IPS-NIHi7 (cell line): ENCODE measurements at regions not wholly inside any gene's neighbourhood (a gene's known extent, or its start where the extent isn't known, plus 50 kb on each side); places are given as distances from the start of the nearest gene placed in this dataset.
"Not testable (repeated sequence)": the region's sequence is repeated elsewhere in the genome, so short reads cannot be mapped to it uniquely, and the experiment has no call there.

ENCODE experiments used
- DNase-seq: peaks from one replicate; pipeline ENCODE4 v3.0.0; 2012; ENCODE audit warnings: mixed read lengths; ENCODE audit errors: extremely low spot score

DNA sequence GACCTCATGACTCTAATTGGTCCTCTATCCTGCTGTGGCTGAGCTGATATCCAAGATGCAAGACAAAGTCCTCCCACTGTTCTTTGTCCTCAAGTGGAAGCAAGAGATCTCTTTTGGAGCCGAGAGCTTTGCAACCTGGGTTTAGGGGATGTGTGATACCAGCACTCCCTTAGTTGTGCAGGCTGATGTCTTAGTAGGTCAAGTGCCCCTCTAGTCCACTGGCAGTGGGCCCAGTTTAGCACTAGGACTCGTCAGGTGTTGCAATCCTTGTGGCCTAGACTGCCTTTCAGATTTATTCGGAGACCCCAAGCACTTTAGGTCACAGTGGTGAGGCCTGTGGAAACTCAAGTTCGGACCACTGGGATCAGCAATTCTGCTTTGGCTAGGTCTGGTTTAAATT lies 64.0 kb downstream of the GPRASP3 start:
- DNase-seq: no peak

DNA sequence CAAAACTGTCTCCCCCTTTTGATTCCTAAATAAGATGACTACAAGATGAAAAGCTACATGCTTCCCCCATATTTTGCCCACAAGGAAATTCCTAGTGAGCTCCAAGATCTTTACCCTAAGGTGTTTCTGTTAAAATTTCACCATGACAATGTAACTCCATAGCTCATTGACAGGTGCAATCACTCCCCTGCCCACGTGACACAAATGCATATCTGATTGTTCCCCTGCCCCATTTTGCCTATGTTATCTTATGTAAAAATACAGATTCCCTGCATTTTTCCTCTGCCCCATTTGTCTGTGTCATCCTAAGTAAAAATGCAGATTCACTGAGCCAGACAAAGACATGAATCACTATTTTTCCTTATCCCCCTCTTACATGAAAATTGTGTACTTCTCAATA lies 66.7 kb downstream of the GPRASP3 start:
- DNase-seq: no peak

DNA sequence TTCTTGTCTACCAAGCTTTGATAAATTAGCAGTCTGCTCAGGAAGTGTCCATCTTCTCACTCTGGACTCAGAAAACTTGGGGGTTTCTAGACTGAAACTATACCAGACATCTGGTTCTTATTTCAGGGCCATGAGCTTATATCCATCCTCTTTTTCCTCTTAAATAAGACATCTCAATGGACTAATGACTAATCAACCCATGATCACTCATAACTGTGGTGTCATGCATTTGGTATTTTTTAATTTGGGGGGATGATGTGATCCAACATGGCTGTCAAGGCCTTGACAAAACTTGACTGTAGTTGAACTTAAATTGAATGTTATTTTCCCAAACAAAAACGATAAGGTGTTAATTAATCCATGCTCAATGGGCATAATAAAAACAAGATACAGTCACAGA lies 87.8 kb downstream of the GPRASP3 start:
- no peak for DNase-seq

DNA sequence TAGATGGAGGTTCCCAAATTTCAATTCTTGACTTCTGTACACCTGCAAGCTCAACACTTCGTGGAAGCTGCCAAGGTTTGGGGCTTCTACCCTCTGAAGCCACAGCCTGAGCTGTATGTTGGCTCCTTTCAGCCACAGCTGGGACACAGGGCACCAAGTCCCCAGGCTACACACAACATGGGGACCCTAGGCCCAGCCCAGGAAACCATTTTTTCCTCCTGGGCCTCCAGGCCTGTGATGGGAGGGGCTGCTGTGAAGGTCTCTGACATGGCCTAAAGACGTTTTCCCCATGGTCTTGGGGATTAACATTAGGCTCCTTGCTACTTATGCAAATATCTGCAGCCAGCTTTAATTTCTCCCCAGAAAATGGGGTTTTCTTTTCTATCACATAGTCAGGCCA lies 97.7 kb downstream of the GPRASP3 start:
- DNase-seq: not testable (repeated sequence)

DNA sequence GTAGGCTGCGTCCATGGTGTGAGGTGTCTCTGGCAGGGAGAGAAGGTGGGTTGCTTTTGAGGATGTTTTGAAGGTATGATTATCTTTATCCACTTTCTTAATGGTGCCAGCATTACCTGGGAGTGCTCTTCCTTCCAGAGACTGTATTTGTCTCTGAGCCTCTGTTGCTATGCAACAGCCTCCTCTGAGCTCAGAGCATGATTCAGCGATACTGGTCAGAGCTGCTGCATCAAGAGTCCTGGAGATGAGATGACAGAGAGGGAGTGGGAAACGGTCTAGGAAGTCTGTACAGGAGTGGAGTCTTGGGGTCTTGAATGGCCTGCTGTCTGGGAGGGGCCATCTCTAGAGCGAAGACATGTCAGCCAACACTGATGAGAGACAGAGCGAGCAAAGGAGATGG lies 104.4 kb upstream of the RAB40AL start:
- peak; percentile 32 for DNase-seq

DNA sequence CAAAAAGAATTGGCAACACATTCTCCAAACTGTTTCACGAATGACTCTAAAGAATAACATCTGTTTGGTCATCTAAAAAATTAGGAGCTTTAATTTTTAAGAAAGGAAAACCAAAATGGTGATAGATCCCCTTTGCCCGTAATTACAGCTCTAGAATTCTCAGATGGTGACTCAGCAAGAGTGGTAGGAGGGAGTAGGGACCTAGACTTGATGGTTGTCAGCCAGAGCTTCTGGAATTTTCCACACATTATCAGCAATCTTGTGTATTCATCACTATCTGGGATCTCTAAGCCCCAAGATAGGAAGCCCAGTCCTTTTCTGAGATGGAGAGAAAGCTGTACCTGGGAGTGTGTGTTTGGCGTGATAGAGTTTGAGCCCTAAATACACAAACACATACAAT lies 103.9 kb upstream of the RAB40AL start:
- no peak for DNase-seq

DNA sequence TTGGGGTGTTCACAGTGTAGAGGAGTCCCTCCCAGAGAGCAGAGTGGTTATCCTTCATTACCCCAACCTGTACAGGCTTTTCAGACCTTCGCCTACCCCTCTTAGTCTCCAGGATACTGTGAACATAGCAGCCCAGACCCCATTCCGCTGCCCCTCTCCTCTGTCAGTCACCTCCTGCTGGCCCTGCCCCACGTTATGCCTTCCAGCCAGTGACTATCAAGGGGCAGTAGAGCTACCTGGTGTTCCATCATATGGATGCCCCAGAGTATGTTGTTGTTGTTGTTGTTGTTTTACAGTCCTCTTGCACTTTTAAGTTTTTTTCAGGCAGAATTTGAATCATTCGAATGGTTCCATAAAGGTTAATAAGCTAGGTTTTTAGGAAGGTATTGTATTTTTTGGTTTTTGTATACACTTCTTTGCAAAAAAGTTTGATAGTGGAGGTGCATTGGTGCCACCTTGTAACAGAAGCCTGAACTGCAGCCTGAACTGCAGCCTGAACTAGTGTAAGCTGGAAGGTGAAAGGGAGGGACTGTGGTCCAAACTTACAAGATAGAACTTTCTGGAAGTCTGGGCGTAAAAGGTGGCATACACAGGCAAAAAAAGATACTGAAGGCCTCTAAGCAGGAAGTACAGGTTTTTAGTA lies 101.4 kb upstream of the RAB40AL start:
- DNase-seq: peak; percentile 17

DNA sequence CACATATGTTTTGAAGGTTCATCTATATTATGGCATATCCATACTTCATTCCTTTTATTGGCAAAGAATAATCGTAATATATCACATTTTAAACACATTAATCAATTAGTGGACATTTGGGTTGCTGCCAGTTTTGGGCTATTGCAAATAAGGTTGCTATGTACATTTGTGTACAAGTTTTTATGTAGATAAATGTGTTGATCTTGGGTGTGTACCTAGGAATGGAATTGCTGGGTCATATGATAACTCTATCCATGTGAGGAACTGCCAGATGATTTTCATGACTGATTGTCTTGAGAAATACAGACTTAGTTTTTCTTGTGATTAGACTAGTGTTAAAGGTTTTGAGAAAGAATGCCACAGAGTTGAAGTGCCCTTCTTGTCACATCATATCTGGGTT lies 99.2 kb upstream of the RAB40AL start:
- DNase-seq: no peak

DNA sequence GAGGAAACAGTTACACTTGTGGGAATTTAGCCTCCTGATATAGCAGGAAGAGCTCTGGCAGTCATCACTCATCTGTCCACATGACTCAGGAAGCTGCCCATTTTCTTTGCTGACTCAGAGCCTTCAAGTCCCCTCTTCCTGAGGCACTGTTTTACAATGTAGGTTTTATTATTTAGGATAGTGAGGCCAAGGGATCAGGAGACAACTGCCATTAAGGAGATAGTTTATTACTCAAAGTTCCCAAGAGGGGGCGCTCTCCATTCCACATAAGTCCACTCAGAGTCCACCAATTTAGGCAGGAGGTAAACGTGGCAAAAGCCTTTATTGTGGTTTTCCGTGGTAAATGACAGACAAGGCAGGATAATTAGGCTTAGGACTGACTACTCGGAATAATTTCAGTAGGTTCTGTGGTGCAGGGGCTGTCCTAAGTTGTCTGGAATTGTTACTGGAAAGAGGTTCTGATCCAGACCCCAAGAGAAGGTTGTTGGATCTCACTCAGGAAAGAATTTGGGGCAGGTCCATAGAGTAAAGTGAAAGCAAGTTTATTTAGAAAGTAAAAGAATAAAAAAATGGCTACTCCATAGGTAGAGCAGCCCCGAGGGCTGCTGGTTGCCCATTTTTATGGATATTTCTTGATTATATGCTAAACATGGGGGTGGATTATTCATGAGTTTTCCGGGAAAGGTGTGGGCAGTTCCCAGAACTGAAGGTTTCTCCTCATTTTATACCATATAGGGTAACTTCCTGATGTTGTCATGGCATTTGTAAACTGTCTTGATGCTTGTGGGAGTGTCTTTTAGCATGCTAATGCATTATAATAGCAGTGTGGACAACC lies 96.0 kb upstream of the RAB40AL start:
- peak; percentile 14 for DNase-seq

DNA sequence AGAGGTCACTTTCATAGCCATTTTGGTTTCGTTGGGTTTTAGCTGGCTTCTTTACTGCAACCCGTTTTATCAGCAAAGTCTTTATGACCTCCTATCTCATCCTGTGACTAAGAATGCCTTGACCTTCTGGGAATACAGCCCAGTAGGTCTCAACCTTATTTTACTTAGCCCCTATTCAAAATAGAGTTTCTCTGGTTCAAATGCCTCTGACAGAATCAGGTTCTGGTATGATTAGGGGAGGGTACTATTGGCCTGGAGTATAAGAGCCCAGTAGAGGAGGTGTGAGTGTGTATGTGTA lies 95.4 kb upstream of the RAB40AL start:
- no peak for DNase-seq

DNA sequence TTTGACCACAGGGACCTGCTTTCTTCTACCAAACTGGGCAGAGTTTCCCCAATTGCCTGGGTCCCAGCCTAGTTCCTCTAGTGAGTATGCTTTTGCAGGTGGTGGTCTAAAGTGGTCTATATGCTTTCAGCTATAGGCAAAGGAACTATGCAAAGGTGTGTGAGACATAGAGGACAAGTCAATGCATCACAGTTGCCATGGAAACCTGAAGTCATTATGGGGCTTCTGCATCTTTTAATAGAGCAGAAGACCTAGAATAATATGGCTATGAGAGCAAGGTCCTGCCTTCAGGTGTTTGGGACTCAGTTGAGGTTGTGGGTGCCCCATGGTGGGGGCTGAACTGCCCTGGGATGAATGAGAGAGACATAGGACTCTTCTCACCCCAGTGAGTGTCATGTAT lies 92.1 kb upstream of the RAB40AL start:
- no peak for DNase-seq

DNA sequence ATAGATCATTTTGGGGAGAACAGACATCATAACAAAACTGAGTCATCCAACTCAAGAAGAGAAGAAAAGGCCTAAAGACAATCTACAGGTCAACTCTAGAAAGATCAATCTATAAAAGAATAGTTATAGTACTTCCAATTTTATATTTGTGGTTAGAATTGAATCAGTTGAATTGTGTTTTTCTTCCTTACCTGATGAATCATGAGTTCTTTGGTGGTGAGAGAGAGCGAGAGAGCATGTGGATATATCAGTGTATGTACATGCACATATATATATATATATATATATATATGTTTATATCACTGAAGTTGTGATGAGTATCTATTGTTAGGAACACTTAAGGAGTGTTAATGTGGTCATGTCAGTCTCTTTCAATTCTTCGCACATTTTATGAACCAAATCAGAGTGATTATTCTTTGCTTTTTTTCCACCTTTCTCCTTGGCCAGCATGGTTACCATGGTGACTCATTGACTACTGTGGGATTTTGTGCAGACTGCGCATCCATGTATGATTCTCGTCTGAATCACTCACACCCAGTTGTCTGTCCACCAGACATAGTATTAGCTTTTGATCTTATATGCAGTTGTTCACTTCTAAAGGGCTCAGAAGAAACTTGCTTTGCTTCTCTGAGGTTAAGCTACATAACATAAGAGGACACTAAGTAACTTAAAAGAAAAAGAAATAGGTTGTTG lies 90.4 kb upstream of the RAB40AL start:
- no peak for DNase-seq

DNA sequence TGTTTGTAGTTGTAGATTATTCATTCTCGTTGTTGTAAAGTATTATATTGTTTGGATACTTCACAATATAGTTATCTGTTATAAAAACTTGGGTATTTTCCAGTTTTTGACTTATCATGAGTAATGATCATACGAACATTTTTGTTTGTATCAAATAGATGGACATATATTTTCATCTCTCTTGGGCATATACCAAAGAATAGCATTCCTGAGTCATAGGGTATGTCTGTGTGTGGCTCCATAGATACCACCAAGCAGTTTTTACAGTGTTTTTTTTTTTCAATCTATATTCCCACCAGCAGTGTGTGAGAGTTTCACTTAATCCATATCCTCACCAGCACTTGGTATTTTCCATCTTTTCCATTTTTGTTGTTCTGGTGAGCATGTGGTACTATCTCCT lies 89.7 kb upstream of the RAB40AL start:
- DNase-seq: no peak

DNA sequence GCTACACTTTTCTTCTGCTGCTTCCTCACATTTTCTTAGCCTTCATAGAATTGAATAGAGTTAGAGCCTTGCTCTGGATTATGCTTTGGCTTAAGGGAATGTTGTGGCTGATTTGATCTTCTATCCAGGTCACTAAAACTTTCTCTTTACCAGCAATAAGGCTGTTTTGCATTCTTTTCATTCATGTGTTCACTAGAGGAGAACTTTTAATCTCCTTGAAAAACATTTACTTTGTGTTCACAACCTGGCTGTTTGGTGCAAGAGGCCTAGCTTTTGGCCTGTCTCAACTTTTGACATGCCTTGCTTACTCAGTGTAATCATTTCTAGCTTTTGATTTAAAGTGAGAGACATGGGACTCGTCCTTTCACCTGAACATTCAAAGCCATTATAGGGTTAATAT lies 87.7 kb upstream of the RAB40AL start:
- no peak for DNase-seq

DNA sequence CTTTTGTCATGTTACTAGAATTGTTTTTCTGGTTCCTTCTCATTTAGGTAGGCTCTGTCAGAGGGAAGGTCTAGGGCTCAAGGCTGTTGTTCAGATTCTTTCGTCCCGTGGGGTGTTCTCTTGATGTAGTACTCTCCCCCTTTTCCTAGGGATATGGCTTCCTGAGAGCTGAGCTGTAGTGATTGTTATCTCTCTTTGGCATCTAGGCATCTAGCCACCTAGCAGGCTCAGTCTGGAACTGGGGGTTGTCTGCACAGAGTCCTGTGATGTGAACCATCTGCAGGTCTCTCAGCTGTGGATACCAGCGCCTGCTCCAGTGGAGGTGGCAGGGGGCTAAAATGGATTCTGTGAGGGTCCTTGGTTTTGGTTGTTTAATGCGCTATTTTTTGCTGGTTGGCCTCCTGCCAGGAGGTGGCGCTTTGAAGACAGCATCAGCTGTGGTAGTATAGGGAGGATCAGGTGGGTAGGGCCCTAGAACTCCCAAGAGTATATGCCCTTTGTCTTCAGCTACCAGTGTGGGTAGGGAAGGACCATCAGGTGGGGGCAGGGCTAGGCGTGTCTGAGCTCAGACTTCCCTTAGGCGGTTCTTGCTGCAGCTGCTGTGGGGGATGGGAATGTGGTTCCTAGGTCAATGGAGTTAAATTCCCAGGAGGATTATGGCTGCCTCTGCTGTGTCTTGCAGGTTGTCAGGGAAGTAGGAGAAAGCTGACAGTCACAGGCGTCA lies 78.1 kb upstream of the RAB40AL start:
- DNase-seq: not testable (repeated sequence)

DNA sequence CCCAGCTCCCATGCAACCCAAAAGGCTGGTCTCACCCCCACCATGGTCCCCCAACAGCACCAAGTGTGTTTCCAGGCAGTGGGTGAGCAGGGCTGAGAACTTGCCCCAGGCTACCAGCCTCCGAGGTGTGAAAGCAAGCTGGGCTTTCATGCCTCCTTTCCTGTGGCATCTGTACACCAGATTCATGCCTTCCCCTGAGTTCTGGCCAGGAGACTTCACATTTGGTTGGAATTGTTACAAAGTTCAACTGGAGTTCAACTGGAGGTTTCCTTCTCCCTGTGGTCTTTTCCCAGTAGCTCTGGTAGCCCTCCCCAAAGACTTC lies 77.6 kb upstream of the RAB40AL start:
- no peak for DNase-seq

DNA sequence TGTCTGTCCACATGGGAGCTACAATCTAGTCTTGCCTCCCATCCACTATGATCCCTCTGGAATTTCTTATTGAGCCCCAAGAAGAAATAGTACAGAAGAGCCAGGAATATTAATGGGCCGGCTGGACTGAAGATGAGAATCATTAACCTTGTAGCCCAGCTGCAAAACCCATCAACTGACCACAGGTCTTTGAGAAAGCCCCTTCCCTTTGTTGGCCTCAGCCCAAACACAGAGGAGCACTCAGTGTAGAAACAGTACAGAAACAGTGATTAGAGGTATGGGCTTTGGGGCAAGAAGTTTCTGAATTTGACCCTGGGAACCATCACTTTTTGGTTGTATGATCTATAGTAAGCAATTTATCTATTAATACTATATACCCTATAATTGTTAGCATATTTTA lies 76.8 kb upstream of the RAB40AL start:
- DNase-seq: no peak

DNA sequence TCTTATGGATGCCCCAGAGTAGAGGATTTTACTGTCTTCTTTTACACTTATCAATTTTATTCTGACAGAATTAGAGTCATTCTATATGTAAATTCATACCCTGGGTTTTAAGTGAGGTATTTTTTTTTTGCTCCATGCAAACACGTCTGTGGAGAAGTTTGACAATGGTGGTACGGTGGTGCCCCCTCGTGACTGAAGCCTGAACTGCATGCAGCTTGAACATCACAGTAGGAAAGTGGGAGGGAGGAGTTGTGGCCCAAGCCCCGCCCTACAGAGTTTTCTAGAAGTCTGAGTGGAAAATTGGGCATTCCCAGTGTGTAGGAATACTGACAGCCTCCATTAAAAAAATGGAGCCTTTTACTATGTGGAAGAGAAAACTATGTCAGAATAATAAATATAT lies 73.3 kb upstream of the RAB40AL start:
- DNase-seq: peak; percentile 71

DNA sequence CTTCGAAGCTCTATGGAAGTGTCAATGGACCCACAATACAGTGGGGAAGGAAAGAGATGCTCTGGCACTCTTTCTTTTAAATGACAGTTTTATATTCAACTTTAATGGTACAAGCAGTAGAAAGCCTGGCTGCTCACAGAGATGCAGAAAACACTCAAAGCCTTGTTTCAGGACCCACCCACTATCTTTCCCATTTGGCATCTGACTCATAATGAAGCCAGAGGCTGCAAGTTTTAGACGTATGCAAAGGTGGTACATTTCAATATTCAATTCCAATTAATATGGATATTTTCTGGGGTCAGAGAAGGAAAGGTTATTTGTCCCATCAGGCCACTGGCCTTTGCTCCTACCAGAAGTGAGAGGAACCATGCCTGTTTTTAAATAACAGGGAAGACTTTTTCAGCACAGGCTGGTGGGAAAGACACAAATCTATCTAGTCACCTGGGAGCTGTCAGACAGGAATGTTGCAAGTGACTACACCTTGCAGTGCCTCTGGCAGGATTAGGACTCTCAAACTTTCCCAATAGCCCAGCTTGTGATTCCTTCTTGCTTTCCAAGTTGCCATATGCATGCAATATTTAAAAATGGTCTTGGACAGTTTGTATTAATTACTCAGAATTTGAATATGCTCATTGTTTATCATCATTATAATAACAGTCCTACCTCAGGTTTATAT lies 70.0 kb upstream of the RAB40AL start:
- DNase-seq: no peak

DNA sequence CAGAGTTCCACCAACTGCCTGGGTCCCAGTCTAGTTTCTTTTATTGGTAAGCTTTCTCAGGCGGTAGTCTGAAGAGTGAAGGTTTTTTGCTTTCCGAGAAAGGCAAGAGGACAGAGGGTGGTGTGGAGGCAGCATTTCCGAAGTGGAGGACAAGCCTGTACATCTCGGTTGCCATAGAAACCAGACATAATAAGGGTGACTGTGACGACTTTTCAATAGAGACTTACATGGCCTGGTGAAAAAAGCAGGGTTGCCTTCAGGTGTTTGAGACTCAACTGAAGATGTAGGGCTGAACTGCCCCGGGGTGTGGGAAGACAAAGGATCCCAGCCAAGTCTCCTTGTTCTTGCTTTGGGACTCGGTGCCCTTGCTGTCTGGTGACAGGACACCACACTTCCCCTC lies 53.6 kb upstream of the RAB40AL start:
- DNase-seq: no peak
